ENCODE measurements at regions not wholly inside any gene's neighbourhood (a gene's known extent, or its start where the extent isn't known, plus 50 kb on each side); places are given as distances from the start of the nearest gene placed in this dataset.

GRCh38 chr1:208405014-208405413, 160.8 kb upstream of the PLXNA2 start:
- TF ChIP-seq CTCF (conservative IDR thresholded peaks at IDR 0.05 in 1 of 2, IDR thresholded peaks at IDR 0.05 in 1 of 2; ENCODE audit: extremely low read depth in 1 of 2, insufficient read depth in 1 of 2, low read depth in 1 of 2, low read length in 2 of 2) (no peak), EZH2 (IDR thresholded peaks at IDR 0.05; ENCODE audit: borderline replicate concordance, low read length) (no peak)
